ENCODE measurements at regions not wholly inside any gene's neighbourhood (a gene's known extent, or its start where the extent isn't known, plus 50 kb on each side); places are given as distances from the start of the nearest gene placed in this dataset.

- TF ChIP-seq POLR2A (IDR thresholded peaks at IDR 0.05): no peak
- no peak for TF ChIP-seq CTCF (IDR thresholded peaks at IDR 0.05)
These were observed 143.3 kb downstream of the GLI2 start for GRCh38 chr2:120878970-120879369.
